K562 (cell line): ENCODE measurements at regions not wholly inside any gene's neighbourhood (a gene's known extent, or its start where the extent isn't known, plus 50 kb on each side); places are given as distances from the start of the nearest gene placed in this dataset.

Experiments
- ATAC-seq: fragments of 200-7000 bp; cut with Tn5 transposase; 3 replicates; pipeline ENCODE4 v1.9.1; 2020; ENCODE audit warnings: moderate library complexity
- BruUV-seq: library from RNA; stranded (reverse); fragments of 400-500 nt; replicated peaks from 2 replicates; lab custom pipeline; 2021; lab: Mats Ljungman, UMichigan
- CTCF ChIA-PET: fragments of 300-600 bp; formaldehyde crosslinking; extraction: SDS; loops from one replicate; lab custom pipeline; 2021; ENCODE audit warnings: low intra/inter-chr PET ratio; lab: Yijun Ruan, JAX
- POLR2A ChIA-PET: fragments of 300-600, 350-650 bp; sonication (Branson Sonifier 250); formaldehyde crosslinking; extraction: SDS; loops from one replicate; lab custom pipeline; 2021; ENCODE audit warnings: antibody characterized with exemption, inconsistent platforms; lab: Yijun Ruan, JAX
- DNase-seq, 4 experiments: peaks; one replicate each; pipeline versions ENCODE4 v3.0.0 to v3.0.0-alpha.2; 2011 to 2018; ENCODE audit warnings: low spot score in 3 of 4, mixed read lengths in 3 of 4; ENCODE audit errors: extremely low read depth in 1 of 4
- FAIRE-seq: peaks from 2 replicates; lab custom pipeline; 2011; peaks lifted over from hg19 to GRCh38; lab: Jason Lieb, UNC
- H2AFZ ChIP-seq: 2 replicates; pipeline ENCODE4 v1.6.0; 2011; ENCODE audit warnings: low read depth, low read length, control low read depth, inconsistent platforms
- H3K27ac ChIP-seq: fragments of 200-600 bp; 3 replicates; pipeline ENCODE4 v1.8.0; 2011; ENCODE audit warnings: low read depth, mild to moderate bottlenecking, control low read depth, inconsistent platforms, low read length, moderate library complexity, mixed read lengths; ENCODE audit errors: extremely low read depth
- H3K27me3 ChIP-seq, 2 experiments: fragments of 300-600 bp in 1 of 2; 2 replicates in 1 of 2; 3 replicates in 1 of 2; pipeline versions ENCODE4 v1.6.0 to v1.8.0; 2011; ENCODE audit warnings: inconsistent platforms in 2 of 2, low read length in 2 of 2, mild to moderate bottlenecking in 1 of 2, mixed read lengths in 1 of 2, moderate library complexity in 1 of 2; ENCODE audit not compliant: control insufficient read depth in 2 of 2, insufficient read depth in 2 of 2
- H3K36me3 ChIP-seq: fragments of 300-600 bp; 3 replicates; pipeline ENCODE4 v1.8.0; 2011; ENCODE audit warnings: mild to moderate bottlenecking, low read length, inconsistent platforms; ENCODE audit not compliant: control insufficient read depth, insufficient read depth
- H3K4me1 ChIP-seq, 2 experiments: fragments of 200-600 bp in 1 of 2; replicated peaks in 1 of 2; 2 replicates in 1 of 2; 3 replicates in 1 of 2; pipeline versions ENCODE4 v1.5.1 to v1.8.0; 2011; ENCODE audit warnings: inconsistent platforms in 2 of 2, low read length in 2 of 2, mild to moderate bottlenecking in 1 of 2, mixed read lengths in 1 of 2, moderate library complexity in 1 of 2; ENCODE audit not compliant: control insufficient read depth in 2 of 2, insufficient read depth in 2 of 2
- H3K4me2 ChIP-seq: 2 replicates; pipeline ENCODE4 v1.6.1; 2011; ENCODE audit warnings: low read length, control low read depth, inconsistent platforms, mixed read lengths; ENCODE audit not compliant: insufficient read depth
- H3K4me3 ChIP-seq: fragments of 200-600 bp; sonication (generic), shearing (Covaris generic); 2 replicates; pipeline ENCODE4 v1.5.1; 2016; ENCODE audit warnings: control low read depth, inconsistent platforms
- H3K79me2 ChIP-seq: fragments of 200-600 bp; 3 replicates; pipeline ENCODE4 v1.8.0; 2011; ENCODE audit warnings: low read length, inconsistent platforms; ENCODE audit not compliant: control insufficient read depth, insufficient read depth
- H3K9ac ChIP-seq, 2 experiments: 2 replicates each; pipeline versions ENCODE4 v1.6.0 to v1.6.1; 2011; ENCODE audit warnings: low read depth in 2 of 2, low read length in 2 of 2, control low read depth in 1 of 2, inconsistent platforms in 1 of 2, mild to moderate bottlenecking in 1 of 2, mixed read lengths in 1 of 2; ENCODE audit not compliant: insufficient read depth in 1 of 2
- H3K9me1 ChIP-seq: one replicate; pipeline ENCODE4 v1.6.0; 2011; ENCODE audit warnings: inconsistent platforms, mild to moderate bottlenecking, low read length, moderate library complexity; ENCODE audit not compliant: control insufficient read depth, insufficient read depth
- H3K9me3 ChIP-seq: replicated peaks from 2 replicates; pipeline ENCODE4 v1.5.1; 2011; ENCODE audit warnings: low read depth, low read length, inconsistent platforms; ENCODE audit not compliant: control insufficient read depth, insufficient read depth
- H4K20me1 ChIP-seq: replicated peaks from 2 replicates; pipeline ENCODE4 v1.6.1; 2011; ENCODE audit warnings: low read length, inconsistent platforms, mixed read lengths; ENCODE audit not compliant: control insufficient read depth, insufficient read depth
- CC2D1A ChIP-seq: fragments of 450-650 bp; IDR thresholded peaks from 2 replicates; pipeline ENCODE4 v1.6.1; 2017; ENCODE audit warnings: mild to moderate bottlenecking
- MTF1 ChIP-seq: fragments of 250-450 bp; sonication (Bioruptor Pico); IDR thresholded peaks from 2 replicates; pipeline ENCODE4 v1.9.0; 2021; ENCODE audit warnings: moderate library complexity, mild to moderate bottlenecking, inconsistent platforms, borderline replicate concordance
- TGIF2 ChIP-seq: sonication (generic); formaldehyde crosslinking; IDR thresholded peaks from 2 replicates; pipeline ENCODE4 v1.8.1; 2022; ENCODE audit warnings: mild to moderate bottlenecking, missing genetic modification reagents, moderate library complexity
- TRIM24 ChIP-seq, 2 experiments: fragments of 450-650 bp; IDR thresholded peaks; 2 replicates each; pipeline ENCODE4 v1.6.1; 2016
- WGBS: fragments of 100-300 bp; shearing (Covaris generic); methylation state at CpG from one replicate; pipeline ENCODE4 v1.1.6; 2016; ENCODE audit warnings: low coverage, mixed read lengths; ENCODE audit not compliant: insufficient coverage; ENCODE audit errors: missing lambda C conversion rate; 5-methylcytosine and 5-hydroxymethylcytosine counted together
- in situ Hi-C: fragments of 300-500 bp; cut with MboI; formaldehyde crosslinking; loops from 4 replicates; pipeline ENCODE4 v1.15.0; 2018; ENCODE audit warnings: inconsistent platforms, mixed read lengths
- intact Hi-C: fragments of 100-400 bp; cut with micrococcal nuclease; formaldehyde crosslinking; loops from 2 replicates; pipeline ENCODE4 v1.14.2; 2022
- TF ChIP-seq, protein P1 (sequence below): fragments of 250-450 bp; sonication (Bioruptor Pico); IDR thresholded peaks from 2 replicates; pipeline ENCODE4 v1.8.0; 2022; ENCODE audit warnings: inconsistent platforms, mild to moderate bottlenecking, moderate library complexity, borderline replicate concordance
- TF ChIP-seq, protein P2 (sequence below): fragments of 250-450 bp; sonication (Bioruptor Pico); IDR thresholded peaks from 2 replicates; pipeline ENCODE4 v1.5.0; 2021; ENCODE audit warnings: mild to moderate bottlenecking, moderate library complexity
- TF ChIP-seq, protein P3 (sequence below): IDR thresholded peaks from 3 replicates; pipeline ENCODE4 v1.6.1; 2011; ENCODE audit warnings: borderline replicate concordance, mild to moderate bottlenecking; ENCODE audit not compliant: insufficient read length, insufficient read depth
- TF ChIP-seq, protein P4 (sequence below): sonication (generic); formaldehyde crosslinking; IDR thresholded peaks from 2 replicates; pipeline ENCODE4 v1.8.0; 2022; ENCODE audit warnings: missing genetic modification reagents, mild to moderate bottlenecking, borderline replicate concordance

DNA sequence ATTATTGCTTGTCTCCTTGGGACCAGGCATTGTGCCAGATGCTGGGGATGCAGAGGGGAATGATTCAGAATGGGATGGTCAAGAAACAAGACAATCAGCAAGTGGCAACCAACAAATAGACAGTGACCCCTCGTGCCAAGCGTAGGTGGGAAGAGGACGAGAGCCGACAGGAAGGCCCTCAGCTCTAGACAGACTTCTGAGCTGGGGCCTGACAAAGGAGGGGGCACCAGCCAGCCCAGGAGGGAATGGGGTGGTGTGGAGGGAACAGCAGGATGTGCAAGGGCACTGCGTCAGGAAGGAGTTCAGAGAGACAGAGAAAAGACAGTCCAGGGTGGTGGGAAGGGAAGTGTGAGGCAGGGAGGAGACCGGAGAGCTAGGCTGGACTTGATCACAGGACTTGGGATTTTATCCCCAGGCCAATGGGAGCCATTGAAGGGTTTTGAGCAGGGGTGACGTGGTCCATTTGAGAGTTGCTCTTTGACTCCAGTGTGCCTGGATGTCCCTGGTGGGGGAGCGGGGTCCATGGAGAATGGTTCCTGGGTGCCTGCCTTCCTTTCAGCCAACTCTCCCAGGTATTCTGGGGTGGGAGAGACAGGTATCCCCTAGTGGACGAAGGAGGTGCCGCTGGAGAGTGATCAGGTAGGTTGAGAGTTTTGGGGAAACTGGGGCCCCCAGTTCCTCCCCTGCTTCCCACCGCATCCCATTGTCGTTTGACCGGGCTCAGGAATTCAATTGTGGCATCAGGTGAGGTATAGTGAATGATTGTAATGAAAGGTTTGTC, 79.3 kb upstream of the ZNF618 start (continued):
- TF ChIP-seq, protein P1, sequence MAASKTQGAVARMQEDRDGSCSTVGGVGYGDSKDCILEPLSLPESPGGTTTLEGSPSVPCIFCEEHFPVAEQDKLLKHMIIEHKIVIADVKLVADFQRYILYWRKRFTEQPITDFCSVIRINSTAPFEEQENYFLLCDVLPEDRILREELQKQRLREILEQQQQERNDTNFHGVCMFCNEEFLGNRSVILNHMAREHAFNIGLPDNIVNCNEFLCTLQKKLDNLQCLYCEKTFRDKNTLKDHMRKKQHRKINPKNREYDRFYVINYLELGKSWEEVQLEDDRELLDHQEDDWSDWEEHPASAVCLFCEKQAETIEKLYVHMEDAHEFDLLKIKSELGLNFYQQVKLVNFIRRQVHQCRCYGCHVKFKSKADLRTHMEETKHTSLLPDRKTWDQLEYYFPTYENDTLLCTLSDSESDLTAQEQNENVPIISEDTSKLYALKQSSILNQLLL (CRISPR knock-in tag): no peak
- no peak for TF ChIP-seq TRIM24 (IDR thresholded peaks at IDR 0.05)
- no peak for TF ChIP-seq MTF1 (CRISPR knock-in tag)

DNA sequence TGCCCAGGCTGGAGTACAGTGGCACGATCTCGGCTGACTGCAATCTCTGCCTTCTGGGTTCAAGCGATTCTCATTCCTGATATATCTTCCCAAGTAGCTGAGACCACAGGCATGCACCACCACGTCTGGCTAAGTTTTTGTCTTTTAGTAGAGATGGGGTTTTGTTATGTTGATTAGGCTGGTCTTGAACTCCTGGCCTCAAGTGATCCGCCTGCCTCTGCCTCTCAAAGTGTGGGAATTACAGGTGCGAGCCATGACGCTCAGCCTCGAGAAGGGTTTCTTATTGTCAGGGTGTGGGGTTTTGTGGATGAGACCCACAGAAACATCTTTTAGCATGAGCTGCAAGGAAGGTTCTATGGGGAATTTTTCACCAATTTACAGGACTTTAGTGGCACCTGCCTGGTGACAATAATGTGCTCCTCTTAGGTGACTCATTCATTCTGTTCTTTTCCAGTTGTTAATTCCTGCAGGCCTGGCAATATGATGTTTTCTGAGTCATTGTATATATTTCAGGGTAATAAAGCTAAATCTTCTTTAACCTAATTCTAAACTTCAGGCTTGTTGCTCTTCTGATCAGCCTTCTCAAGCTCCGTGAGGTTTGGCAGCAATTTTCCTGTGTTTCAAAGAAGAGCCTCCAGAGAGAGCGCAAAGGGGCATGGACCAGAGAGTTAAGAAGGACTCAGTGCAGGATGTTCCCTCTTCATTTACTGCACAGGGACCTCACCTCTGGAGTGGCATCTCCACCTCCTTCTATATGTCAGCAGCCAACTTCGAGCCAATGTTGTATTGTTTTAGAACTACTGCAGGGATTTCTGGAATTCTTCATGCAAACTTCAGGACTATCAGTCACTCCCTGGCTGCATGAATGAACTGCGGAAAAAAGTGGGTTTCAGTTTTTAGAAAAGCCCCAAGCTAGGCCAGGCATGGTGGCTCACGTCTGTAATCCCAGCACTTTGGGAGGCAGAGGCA, 77.8 kb upstream of the ZNF618 start:
- in situ Hi-C loops: no loop called here
- no peak overlapping the region for H3K4me3 ChIP-seq
- CTCF ChIA-PET: no interaction called here

More for the DNA sequence above, 77.8 kb upstream of the ZNF618 start:
- Histone ChIP-seq H4K20me1 (peaks cover 3% of the 10 kb centered on the region; the same call in 1 of the 2 replicates), H3K27me3 (peaks cover 2 to 12% of the 10 kb centered on the region in 2 experiments; a peak in 3 of 5 replicates), H3K79me2 (no peaks in the 10 kb centered on the region), H3K4me2 (no peak overlapping the region), H2AFZ (no peak overlapping the region), H3K27ac (no peak overlapping the region), H3K4me1 (no peaks in the 10 kb centered on the region), H3K9me1 (no peaks in the 10 kb centered on the region), H3K36me3 (no peaks in the 10 kb centered on the region), H3K9me3 (no peaks in the 10 kb centered on the region)
- 1% methylated on average over 13 of the region's 13 CpGs for WGBS
- BruUV-seq: no TSS peak
- no peak for DNase-seq
- intact Hi-C loops: no loop called here
- no peak for FAIRE-seq
- ATAC-seq: no peak
- TF ChIP-seq, protein P2, sequence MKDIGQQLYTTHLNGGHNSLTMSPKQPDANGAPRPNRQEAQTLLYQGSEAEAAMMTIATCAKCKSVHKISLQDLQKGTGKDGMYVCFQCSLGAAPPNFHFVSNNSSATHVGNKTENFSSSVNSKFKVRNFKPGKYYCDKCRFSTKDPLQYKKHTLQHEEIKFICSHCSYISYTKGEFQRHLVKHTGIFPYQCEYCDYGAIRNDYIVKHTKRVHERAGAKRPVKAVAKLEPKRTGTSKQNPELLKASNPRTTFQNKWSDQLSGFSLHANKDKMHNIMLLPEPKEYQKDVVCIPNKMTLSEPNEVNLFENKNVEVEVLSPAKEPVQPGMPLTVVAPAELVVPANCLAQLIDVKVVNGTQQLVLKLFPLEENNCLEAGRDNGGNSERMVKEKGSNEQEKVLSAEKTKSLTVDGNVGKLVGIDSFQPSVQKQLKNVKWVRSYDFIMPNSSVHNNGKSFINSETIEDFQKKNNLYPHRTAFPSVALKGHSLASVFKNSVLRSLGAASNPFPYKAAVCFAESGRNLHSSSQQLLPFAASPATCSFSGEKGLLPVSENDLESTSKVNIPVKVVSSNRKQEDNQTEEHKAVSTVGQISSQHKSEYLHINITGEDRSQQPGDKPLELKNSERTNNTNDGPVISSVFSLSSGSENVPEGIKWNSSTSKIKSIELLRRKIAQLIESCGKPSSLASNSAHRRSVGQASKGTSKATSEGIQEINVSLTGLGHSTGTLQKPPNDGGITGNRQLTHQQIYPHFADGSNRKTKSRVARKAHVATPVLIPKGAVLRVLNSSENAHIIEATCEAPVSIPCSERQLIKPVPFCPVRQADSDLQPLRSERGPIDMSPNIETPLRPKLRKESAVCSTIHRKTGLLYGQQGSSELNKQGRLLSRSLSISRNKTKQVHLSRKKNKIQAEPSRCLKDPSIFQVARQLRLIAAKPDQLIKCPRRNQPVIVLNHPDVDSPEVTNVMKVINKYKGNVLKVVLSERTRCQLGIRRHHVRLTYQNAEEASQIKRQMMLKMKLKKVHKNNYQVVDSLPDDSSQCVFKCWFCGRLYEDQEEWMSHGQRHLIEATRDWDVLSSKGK (CRISPR knock-in tag): no peak
- TF ChIP-seq CC2D1A (no peak), TGIF2 (CRISPR knock-in tag) (no peak)
- TF ChIP-seq, protein P3, sequence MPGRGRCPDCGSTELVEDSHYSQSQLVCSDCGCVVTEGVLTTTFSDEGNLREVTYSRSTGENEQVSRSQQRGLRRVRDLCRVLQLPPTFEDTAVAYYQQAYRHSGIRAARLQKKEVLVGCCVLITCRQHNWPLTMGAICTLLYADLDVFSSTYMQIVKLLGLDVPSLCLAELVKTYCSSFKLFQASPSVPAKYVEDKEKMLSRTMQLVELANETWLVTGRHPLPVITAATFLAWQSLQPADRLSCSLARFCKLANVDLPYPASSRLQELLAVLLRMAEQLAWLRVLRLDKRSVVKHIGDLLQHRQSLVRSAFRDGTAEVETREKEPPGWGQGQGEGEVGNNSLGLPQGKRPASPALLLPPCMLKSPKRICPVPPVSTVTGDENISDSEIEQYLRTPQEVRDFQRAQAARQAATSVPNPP: no peak
- TF ChIP-seq, protein P4, sequence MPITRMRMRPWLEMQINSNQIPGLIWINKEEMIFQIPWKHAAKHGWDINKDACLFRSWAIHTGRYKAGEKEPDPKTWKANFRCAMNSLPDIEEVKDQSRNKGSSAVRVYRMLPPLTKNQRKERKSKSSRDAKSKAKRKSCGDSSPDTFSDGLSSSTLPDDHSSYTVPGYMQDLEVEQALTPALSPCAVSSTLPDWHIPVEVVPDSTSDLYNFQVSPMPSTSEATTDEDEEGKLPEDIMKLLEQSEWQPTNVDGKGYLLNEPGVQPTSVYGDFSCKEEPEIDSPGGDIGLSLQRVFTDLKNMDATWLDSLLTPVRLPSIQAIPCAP (CRISPR knock-in tag): no peak
- TF ChIP-seq, all 486 proteins: peak for 0
- no peak overlapping the region for H3K9ac ChIP-seq
- POLR2A ChIA-PET: interaction anchor here (0.7 kb wide), 1 partner anchor 57 kb away, joined by 3 read pairs; no protein-coding TSS in a partner anchor
